ENCODE measurements at regions not wholly inside any gene's neighbourhood (a gene's known extent, or its start where the extent isn't known, plus 50 kb on each side); places are given as distances from the start of the nearest gene placed in this dataset.

- Histone ChIP-seq H3K27ac (ENCODE audit: low read depth, low read length, severe bottlenecking) (no peak overlapping the region), H3K4me1 (ENCODE audit: control insufficient read depth, insufficient read depth, low read length, poor library complexity, severe bottlenecking) (no peaks in the 10 kb centered on the region), H3K4me3 (ENCODE audit: extremely low read depth, insufficient read depth, low read length, poor library complexity, severe bottlenecking) (no peak overlapping the region), H3K36me3 (ENCODE audit: control insufficient read depth, insufficient read depth, low read length) (no peaks in the 10 kb centered on the region), H3K9me3 (ENCODE audit: control insufficient read depth, low read length) (no peaks in the 10 kb centered on the region)
- WGBS, 2 experiments (ENCODE audit: insufficient coverage in 2 of 2): 93 to 94% methylated on average over 17 of the region's 18 CpGs
Observed at GRCh38 chr2:8462899-8463648, 218.8 kb upstream of the ID2 start.

DNA sequence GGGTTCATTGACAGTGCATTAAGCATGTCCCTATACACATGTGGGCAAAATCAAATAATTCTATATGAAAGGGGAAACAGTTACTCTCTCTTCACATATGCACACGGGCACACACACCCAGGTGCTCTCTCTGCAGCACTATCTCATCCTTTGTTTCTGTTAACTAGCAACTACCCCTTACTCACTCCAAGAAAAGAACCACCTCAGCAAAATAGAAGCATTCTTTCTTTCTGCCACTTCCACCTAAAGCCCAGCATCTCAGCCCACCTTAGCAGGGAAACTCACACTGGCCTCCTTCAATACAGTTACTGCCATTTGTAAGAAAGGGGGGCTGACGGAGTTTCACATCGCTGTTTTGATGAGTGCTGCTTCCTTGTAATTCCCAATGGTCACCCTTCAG lies 216.3 kb upstream of the ID2 start:
- Histone ChIP-seq H3K36me3 (ENCODE audit: control insufficient read depth, insufficient read depth, low read length) (no peaks in the 10 kb centered on the region), H3K4me1 (ENCODE audit: control insufficient read depth, insufficient read depth, low read length, poor library complexity, severe bottlenecking) (no peaks in the 10 kb centered on the region), H3K9me3 (ENCODE audit: control insufficient read depth, low read length) (no peaks in the 10 kb centered on the region), H3K27ac (ENCODE audit: low read depth, low read length, severe bottlenecking) (no peak overlapping the region), H3K4me3 (ENCODE audit: extremely low read depth, insufficient read depth, low read length, poor library complexity, severe bottlenecking) (no peak overlapping the region)
- WGBS, 2 experiments (ENCODE audit: insufficient coverage in 2 of 2): 90 to 100% methylated on average over 1 to 2 of the region's 3 CpGs

DNA sequence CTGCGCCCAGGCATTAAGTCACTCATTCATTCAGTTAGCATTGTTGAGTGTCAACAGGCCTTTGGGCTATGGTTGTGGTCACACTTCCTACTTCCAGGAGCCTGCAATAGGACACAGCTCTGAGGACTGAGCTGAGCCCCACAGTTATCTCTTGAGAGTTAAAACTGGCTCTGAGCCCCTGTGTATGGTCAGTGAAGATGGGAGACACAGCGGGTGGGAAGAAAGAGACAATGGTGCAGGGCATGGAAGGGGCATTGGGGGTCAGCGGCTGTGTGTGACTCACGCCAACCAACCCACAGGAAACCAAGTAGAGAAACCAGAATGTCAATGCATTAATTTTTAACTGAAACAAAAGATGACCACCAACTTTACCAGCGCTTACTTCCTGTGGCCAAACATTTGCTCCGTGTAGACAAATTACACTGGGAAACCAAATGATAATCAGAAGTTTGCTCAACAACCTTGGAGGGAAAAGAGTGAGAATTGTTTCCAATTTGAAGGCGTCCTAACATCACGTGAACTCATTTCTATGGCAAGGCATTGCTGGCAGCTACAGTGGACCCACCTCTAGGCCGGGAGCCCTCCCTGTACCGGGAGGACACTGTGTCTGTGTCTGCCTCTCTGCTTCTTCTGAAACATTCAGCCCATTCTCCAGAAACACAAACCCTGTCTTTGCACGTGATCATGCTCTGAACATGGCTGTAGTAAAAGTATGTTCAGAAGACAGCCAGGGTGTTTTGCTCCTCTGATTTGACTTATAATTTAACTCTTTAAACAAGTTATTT lies 212.0 kb upstream of the ID2 start:
- H3K27ac ChIP-seq (ENCODE audit: low read depth, low read length, severe bottlenecking): no peak overlapping the region
- 89 to 100% methylated on average over 4 to 10 of the region's 11 CpGs for WGBS, 2 experiments (ENCODE audit: insufficient coverage in 2 of 2)
- H3K36me3 ChIP-seq (ENCODE audit: control insufficient read depth, insufficient read depth, low read length): no peaks in the 10 kb centered on the region
- no peak overlapping the region for H3K4me3 ChIP-seq (ENCODE audit: extremely low read depth, insufficient read depth, low read length, poor library complexity, severe bottlenecking)
- H3K9me3 ChIP-seq (ENCODE audit: control insufficient read depth, low read length): no peaks in the 10 kb centered on the region
- no peaks in the 10 kb centered on the region for H3K4me1 ChIP-seq (ENCODE audit: control insufficient read depth, insufficient read depth, low read length, poor library complexity, severe bottlenecking)

DNA sequence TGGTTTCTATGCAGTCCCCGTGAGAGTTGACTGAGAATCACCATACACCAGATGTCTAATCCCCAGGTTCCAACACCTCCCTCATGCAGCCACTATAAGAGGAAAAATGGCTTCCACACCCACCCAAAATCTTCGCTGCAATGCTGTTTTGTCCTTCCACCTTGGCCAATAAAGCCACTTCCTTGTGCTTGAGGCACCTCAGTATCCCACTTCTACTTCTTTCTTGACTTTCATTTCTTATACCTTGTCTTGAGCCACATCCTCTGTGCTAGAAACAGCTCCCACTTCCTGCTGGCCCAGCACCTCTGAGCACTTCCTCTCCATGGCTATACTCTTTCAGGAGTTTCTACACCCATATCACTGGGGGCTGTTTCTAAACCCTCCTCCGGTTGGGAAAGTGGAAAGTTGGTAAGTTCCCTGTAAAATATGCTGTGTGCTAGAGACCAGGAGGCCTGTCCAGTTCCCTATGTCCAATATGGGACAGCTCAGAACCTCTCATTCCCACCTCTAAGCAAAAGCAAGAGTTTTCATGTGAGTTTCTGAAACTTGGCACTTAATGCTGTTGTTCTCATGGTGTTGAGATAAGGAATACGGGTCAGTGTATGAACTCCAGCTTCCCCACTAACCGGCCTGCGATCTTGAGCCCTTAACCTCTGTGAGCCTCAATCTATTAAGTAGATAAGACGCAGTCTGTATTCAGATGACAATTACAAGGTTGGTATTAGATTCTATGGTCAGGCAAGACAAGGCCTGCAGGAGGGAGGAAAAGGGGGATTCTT lies 209.1 kb upstream of the ID2 start:
- no peaks in the 10 kb centered on the region for H3K9me3 ChIP-seq (ENCODE audit: control insufficient read depth, low read length)
- 94 to 98% methylated on average over 3 to 5 of the region's 7 CpGs for WGBS, 2 experiments (ENCODE audit: insufficient coverage in 2 of 2)
- no peak overlapping the region for H3K27ac ChIP-seq (ENCODE audit: low read depth, low read length, severe bottlenecking)
- no peaks in the 10 kb centered on the region for H3K36me3 ChIP-seq (ENCODE audit: control insufficient read depth, insufficient read depth, low read length)
- no peaks in the 10 kb centered on the region for H3K4me1 ChIP-seq (ENCODE audit: control insufficient read depth, insufficient read depth, low read length, poor library complexity, severe bottlenecking)
- H3K4me3 ChIP-seq (ENCODE audit: extremely low read depth, insufficient read depth, low read length, poor library complexity, severe bottlenecking): no peak overlapping the region

DNA sequence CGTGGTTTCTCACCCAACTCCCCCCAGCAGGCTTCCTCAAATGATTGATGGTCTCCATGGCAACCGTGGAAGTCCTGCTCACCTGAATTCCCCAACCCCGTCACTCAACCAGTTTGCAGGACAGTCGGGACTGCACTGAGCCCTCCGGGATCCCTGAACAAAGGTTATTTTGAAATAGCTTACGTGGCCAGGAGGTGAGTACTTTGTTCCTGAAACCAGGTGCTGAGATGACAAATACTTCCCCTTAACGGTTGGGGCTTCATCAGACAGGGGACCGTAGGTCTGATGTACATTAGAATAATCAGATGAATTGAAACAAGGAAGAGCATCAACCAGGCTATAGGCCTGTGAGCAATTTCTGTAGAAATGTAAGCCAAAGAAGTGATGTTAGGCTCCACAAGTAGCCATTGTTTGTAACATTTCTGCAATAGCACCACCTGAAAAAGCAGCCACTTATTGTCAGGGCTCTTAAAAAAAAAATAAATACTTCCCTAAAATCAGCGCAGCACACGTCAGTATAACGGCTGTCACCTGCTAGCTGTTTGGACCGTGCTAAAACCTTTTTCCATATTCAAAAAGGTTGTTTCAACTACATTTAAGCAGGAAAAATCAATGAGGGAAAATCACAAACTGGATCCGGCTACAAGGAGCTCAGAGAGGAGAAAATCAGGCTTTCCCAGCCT lies 206.4 kb upstream of the ID2 start:
- no peaks in the 10 kb centered on the region for H3K36me3 ChIP-seq (ENCODE audit: control insufficient read depth, insufficient read depth, low read length)
- 82 to 90% methylated on average over 11 to 12 of the region's 13 CpGs for WGBS, 2 experiments (ENCODE audit: insufficient coverage in 2 of 2)

DNA sequence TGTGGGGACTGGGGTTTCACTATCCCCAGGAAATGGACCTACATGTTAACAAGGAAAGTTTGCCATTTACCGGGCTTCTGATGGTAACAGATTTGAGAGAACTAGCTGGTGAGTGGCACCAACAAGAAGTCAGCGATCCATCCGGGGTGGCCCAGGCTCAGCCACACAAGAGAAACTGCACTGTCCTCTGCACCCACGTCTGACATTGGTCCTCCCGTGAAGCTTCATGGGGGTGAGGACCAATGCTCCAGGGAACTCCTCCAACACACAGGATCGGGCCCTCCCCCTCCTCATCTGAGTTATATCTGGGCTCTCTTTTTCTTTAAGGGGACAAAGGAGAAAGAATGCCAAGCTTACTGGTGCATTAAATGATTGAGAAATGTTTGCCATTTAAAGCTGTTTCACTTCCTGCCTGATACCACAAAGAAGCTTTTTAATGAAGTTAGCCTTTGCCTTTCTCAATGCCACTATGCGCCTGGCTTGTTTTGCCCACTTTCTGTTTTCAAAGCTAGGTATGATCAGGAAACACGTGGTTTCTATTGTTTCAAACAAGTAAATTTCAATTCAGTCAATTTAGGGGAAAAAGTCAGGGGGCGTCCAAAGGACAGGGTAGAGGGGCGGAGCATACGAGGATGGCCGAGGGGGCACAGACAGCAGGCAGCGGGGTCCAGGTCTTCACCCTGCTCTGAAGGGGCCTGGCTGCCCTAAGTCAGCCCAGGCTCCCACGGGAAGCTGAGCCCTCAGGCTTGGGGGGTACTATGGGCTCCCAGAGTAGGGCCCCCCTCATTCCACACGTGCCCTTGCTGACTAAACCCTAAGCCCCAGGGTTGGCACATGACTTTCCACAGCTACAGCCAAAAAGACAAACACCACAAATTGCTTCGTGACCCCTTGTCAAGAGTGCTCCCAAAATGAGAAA lies 204.0 kb upstream of the ID2 start:
- WGBS, 2 experiments (ENCODE audit: insufficient coverage in 2 of 2): 93 to 96% methylated on average over 14 of the region's 16 CpGs
- Histone ChIP-seq H3K27ac (ENCODE audit: low read depth, low read length, severe bottlenecking) (no peak overlapping the region), H3K36me3 (ENCODE audit: control insufficient read depth, insufficient read depth, low read length) (no peaks in the 10 kb centered on the region), H3K4me3 (ENCODE audit: extremely low read depth, insufficient read depth, low read length, poor library complexity, severe bottlenecking) (no peak overlapping the region), H3K9me3 (ENCODE audit: control insufficient read depth, low read length) (no peaks in the 10 kb centered on the region), H3K4me1 (ENCODE audit: control insufficient read depth, insufficient read depth, low read length, poor library complexity, severe bottlenecking) (peaks cover 10% of the 10 kb centered on the region)

More for the DNA sequence above, 206.4 kb upstream of the ID2 start:
- Histone ChIP-seq H3K9me3 (ENCODE audit: control insufficient read depth, low read length) (no peaks in the 10 kb centered on the region), H3K4me3 (ENCODE audit: extremely low read depth, insufficient read depth, low read length, poor library complexity, severe bottlenecking) (no peak overlapping the region), H3K4me1 (ENCODE audit: control insufficient read depth, insufficient read depth, low read length, poor library complexity, severe bottlenecking) (peaks cover 4% of the 10 kb centered on the region), H3K27ac (ENCODE audit: low read depth, low read length, severe bottlenecking) (no peak overlapping the region)

DNA sequence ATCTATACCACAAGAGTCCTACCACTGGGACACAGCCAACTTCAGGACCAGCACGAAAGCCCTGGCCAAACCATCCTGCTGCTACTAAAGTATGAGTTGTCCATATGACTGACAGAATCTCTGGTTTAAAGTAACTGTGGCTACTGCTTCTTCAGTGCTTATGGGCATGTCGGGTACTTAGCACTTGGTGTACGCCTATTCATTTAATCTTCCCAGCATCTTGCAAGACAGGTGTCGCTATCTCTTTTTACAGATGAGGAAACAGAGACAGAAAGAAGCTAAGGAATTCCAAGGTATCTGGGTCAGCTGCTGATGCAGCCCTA lies 203.4 kb upstream of the ID2 start:
- Histone ChIP-seq H3K4me1 (ENCODE audit: control insufficient read depth, insufficient read depth, low read length, poor library complexity, severe bottlenecking) (peaks cover 10% of the 10 kb centered on the region), H3K9me3 (ENCODE audit: control insufficient read depth, low read length) (no peaks in the 10 kb centered on the region), H3K36me3 (ENCODE audit: control insufficient read depth, insufficient read depth, low read length) (no peaks in the 10 kb centered on the region), H3K4me3 (ENCODE audit: extremely low read depth, insufficient read depth, low read length, poor library complexity, severe bottlenecking) (no peak overlapping the region), H3K27ac (ENCODE audit: low read depth, low read length, severe bottlenecking) (no peak overlapping the region)
- 72 to 83% methylated on average over 3 of the region's 4 CpGs for WGBS, 2 experiments (ENCODE audit: insufficient coverage in 2 of 2)

- Histone ChIP-seq H3K9me3 (ENCODE audit: control insufficient read depth, low read length) (no peaks in the 10 kb centered on the region), H3K4me3 (ENCODE audit: extremely low read depth, insufficient read depth, low read length, poor library complexity, severe bottlenecking) (no peak overlapping the region), H3K4me1 (ENCODE audit: control insufficient read depth, insufficient read depth, low read length, poor library complexity, severe bottlenecking) (peaks cover 10% of the 10 kb centered on the region), H3K36me3 (ENCODE audit: control insufficient read depth, insufficient read depth, low read length) (no peaks in the 10 kb centered on the region), H3K27ac (ENCODE audit: low read depth, low read length, severe bottlenecking) (peak overlapping the region; percentile 71)
- WGBS, 2 experiments (ENCODE audit: insufficient coverage in 2 of 2): 61 to 62% methylated on average over 12 of the region's 12 CpGs
Observed at GRCh38 chr2:8479298-8479697, 202.6 kb upstream of the ID2 start.

DNA sequence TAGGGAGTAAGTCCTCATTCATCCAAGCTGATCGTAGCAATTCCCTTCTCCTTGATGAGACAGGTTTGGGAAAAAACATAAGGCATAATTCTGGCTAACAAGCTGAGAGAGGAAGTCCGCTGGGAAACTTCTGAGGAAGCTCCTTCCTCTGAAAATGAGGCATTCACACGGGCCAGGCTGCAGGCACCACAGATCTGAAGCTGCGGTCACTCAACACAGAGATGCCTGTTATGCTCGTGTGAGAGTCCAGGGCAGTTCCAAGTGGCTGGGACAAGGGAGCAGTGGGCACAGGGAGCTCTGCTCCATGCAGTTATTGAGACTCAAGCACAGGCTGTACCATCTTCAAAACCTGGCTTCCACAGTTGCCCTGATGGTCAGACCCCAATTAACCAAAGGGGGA lies 200.9 kb upstream of the ID2 start:
- 80 to 85% methylated on average over 4 to 5 of the region's 5 CpGs for WGBS, 2 experiments (ENCODE audit: insufficient coverage in 2 of 2)
- H3K4me1 ChIP-seq (ENCODE audit: control insufficient read depth, insufficient read depth, low read length, poor library complexity, severe bottlenecking): peaks cover 10% of the 10 kb centered on the region

More for the DNA sequence above, 200.9 kb upstream of the ID2 start:
- no peak overlapping the region for H3K4me3 ChIP-seq (ENCODE audit: extremely low read depth, insufficient read depth, low read length, poor library complexity, severe bottlenecking)
- H3K9me3 ChIP-seq (ENCODE audit: control insufficient read depth, low read length): no peaks in the 10 kb centered on the region
- no peak overlapping the region for H3K27ac ChIP-seq (ENCODE audit: low read depth, low read length, severe bottlenecking)
- no peaks in the 10 kb centered on the region for H3K36me3 ChIP-seq (ENCODE audit: control insufficient read depth, insufficient read depth, low read length)

Data from mesodermal cell (in vitro differentiated cells).